Parathyroid adenoma (tissue), 2 donors: ENCODE measurements at regions not wholly inside any gene's neighbourhood (a gene's known extent, or its start where the extent isn't known, plus 50 kb on each side); places are given as distances from the start of the nearest gene placed in this dataset.

Source experiments
- H2AFZ ChIP-seq: fragments of 300-600 bp; sonication (generic); one replicate; pipeline ENCODE4 v1.7.0; 2017; ENCODE audit warnings: antibody characterized with exemption, mild to moderate bottlenecking
- H3K27ac ChIP-seq: fragments of 300-600 bp; sonication (generic); one replicate; pipeline ENCODE4 v1.7.0; 2017
- H3K27me3 ChIP-seq: fragments of 300-600 bp; sonication (generic); one replicate; pipeline ENCODE4 v1.7.0; 2017; ENCODE audit warnings: low read length; ENCODE audit not compliant: control insufficient read depth, insufficient read depth
- H3K36me3 ChIP-seq: fragments of 300-600 bp; sonication (generic); one replicate; pipeline ENCODE4 v1.7.0; 2017; ENCODE audit warnings: low read length; ENCODE audit not compliant: control insufficient read depth, insufficient read depth
- H3K4me1 ChIP-seq: fragments of 300-600 bp; sonication (generic); one replicate; pipeline ENCODE4 v1.7.0; 2017; ENCODE audit warnings: control low read depth
- H3K4me2 ChIP-seq: fragments of 300-600 bp; sonication (generic); one replicate; pipeline ENCODE4 v1.7.0; 2017; ENCODE audit warnings: low read length
- H3K4me3 ChIP-seq: fragments of 300-600 bp; sonication (generic); one replicate; pipeline ENCODE4 v1.7.0; 2017; ENCODE audit warnings: low read depth, low read length
- H3K79me2 ChIP-seq: fragments of 300-600 bp; sonication (generic); one replicate; pipeline ENCODE4 v1.7.0; 2017; ENCODE audit warnings: control low read depth
- H3K9ac ChIP-seq: fragments of 300-600 bp; sonication (generic); one replicate; pipeline ENCODE4 v1.7.0; 2017; ENCODE audit warnings: mild to moderate bottlenecking
- H3K9me3 ChIP-seq: fragments of 300-600 bp; sonication (generic); one replicate; pipeline ENCODE4 v1.7.0; 2017; ENCODE audit warnings: low read length; ENCODE audit not compliant: control insufficient read depth
- TF ChIP-seq, protein P1 (sequence below): fragments of 300-600 bp; sonication (generic); IDR thresholded peaks from one replicate; pipeline ENCODE4 v1.7.0; 2017; ENCODE audit warnings: antibody characterized with exemption, mild to moderate bottlenecking
- donor health status: primary hyperparathyroidism.

GRCh38 chr2:164138750-164139149 lies 402.9 kb upstream of the FIGN start:
- TF ChIP-seq, protein P1, sequence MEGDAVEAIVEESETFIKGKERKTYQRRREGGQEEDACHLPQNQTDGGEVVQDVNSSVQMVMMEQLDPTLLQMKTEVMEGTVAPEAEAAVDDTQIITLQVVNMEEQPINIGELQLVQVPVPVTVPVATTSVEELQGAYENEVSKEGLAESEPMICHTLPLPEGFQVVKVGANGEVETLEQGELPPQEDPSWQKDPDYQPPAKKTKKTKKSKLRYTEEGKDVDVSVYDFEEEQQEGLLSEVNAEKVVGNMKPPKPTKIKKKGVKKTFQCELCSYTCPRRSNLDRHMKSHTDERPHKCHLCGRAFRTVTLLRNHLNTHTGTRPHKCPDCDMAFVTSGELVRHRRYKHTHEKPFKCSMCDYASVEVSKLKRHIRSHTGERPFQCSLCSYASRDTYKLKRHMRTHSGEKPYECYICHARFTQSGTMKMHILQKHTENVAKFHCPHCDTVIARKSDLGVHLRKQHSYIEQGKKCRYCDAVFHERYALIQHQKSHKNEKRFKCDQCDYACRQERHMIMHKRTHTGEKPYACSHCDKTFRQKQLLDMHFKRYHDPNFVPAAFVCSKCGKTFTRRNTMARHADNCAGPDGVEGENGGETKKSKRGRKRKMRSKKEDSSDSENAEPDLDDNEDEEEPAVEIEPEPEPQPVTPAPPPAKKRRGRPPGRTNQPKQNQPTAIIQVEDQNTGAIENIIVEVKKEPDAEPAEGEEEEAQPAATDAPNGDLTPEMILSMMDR = no peak

DNA sequence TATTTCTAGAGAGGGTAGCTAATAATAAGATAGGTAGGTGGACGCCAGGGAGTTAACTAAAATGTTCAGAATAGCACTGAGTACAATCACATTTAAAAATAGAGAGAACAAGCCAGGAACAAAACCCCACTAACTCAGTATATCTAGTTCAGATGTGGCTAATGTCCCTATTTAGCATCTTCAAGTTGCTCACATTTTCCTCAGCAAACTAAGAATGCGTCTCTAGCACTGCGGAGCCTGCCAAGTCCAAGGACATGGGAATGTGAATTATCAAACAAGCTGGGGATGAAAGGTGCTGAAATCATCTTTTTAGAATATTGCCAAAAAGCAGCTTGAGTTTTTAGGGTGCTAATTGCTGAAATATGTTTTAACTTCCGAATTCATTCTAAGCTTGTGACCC lies 398.5 kb upstream of the FIGN start:
- TF ChIP-seq, protein P1 = no peak
- no peaks in the 10 kb centered on the region for H3K4me1 ChIP-seq
- no peak overlapping the region for H3K27ac ChIP-seq
- no peaks in the 10 kb centered on the region for H3K27me3 ChIP-seq
- no peaks in the 10 kb centered on the region for H3K9me3 ChIP-seq
- H3K4me3 ChIP-seq = no peak overlapping the region
- no peak overlapping the region for H2AFZ ChIP-seq
- no peaks in the 10 kb centered on the region for H3K79me2 ChIP-seq
- H3K4me2 ChIP-seq = no peak overlapping the region
- no peak overlapping the region for H3K9ac ChIP-seq
- no peaks in the 10 kb centered on the region for H3K36me3 ChIP-seq

More at GRCh38 chr2:164138750-164139149, 402.9 kb upstream of the FIGN start:
- H3K79me2 ChIP-seq = no peaks in the 10 kb centered on the region
- H3K27me3 ChIP-seq = no peaks in the 10 kb centered on the region
- no peaks in the 10 kb centered on the region for H3K9me3 ChIP-seq
- H3K9ac ChIP-seq = no peak overlapping the region
- H3K36me3 ChIP-seq = no peaks in the 10 kb centered on the region
- no peak overlapping the region for H3K4me3 ChIP-seq
- H3K4me2 ChIP-seq = no peak overlapping the region
- H3K4me1 ChIP-seq = no peaks in the 10 kb centered on the region
- H3K27ac ChIP-seq = no peak overlapping the region
- no peak overlapping the region for H2AFZ ChIP-seq

- TF ChIP-seq, protein P1 = no peak
- no peak overlapping the region for H3K27ac ChIP-seq
Observed at GRCh38 chr2:164127971-164128527, 392.2 kb upstream of the FIGN start.

GRCh38 chr2:164126960-164127660 lies 391.3 kb upstream of the FIGN start:
- Histone ChIP-seq H3K4me3 (no peak overlapping the region), H3K4me2 (no peak overlapping the region), H3K79me2 (no peaks in the 10 kb centered on the region), H3K9ac (no peak overlapping the region), H3K27ac (no peak overlapping the region), H3K27me3 (no peaks in the 10 kb centered on the region), H2AFZ (no peak overlapping the region), H3K36me3 (no peaks in the 10 kb centered on the region), H3K4me1 (no peaks in the 10 kb centered on the region), H3K9me3 (no peaks in the 10 kb centered on the region)
- TF ChIP-seq, protein P1 = no peak

More at GRCh38 chr2:164127971-164128527, 392.2 kb upstream of the FIGN start:
- no peak overlapping the region for H3K4me3 ChIP-seq
- no peak overlapping the region for H3K4me2 ChIP-seq
- no peaks in the 10 kb centered on the region for H3K4me1 ChIP-seq
- no peaks in the 10 kb centered on the region for H3K36me3 ChIP-seq
- no peaks in the 10 kb centered on the region for H3K79me2 ChIP-seq
- H2AFZ ChIP-seq = no peak overlapping the region
- no peak overlapping the region for H3K9ac ChIP-seq
- no peaks in the 10 kb centered on the region for H3K9me3 ChIP-seq
- H3K27me3 ChIP-seq = no peaks in the 10 kb centered on the region

DNA sequence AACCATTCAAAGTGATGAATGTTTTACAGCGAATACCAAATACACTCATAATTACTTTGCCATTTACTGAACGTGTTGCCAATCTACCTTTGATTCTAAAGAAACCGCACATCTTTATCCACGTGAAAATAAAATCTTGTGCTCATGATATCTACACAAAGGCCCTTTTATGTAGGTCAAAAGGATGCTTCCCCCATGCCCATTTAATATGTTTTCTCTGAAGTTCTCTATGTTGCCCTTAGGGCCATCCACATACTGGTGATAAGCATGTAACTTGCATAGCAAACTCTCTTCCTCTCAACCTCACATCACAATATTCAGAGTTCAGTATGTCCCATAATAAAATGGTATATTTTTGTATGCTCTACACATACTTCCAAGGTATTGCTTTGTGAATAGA lies 380.0 kb upstream of the FIGN start:
- Histone ChIP-seq H3K4me3 (no peak overlapping the region), H3K79me2 (no peaks in the 10 kb centered on the region), H3K4me1 (no peaks in the 10 kb centered on the region), H3K9me3 (no peaks in the 10 kb centered on the region), H3K27me3 (no peaks in the 10 kb centered on the region), H3K9ac (no peak overlapping the region), H3K36me3 (no peaks in the 10 kb centered on the region), H3K4me2 (no peak overlapping the region), H2AFZ (no peak overlapping the region), H3K27ac (no peak overlapping the region)
- TF ChIP-seq, protein P1 = no peak
